ENCODE measurements at regions not wholly inside any gene's neighbourhood (a gene's known extent, or its start where the extent isn't known, plus 50 kb on each side); places are given as distances from the start of the nearest gene placed in this dataset.

- TF ChIP-seq ZNF331 (CRISPR knock-in tag; IDR thresholded peaks at IDR 0.05; ENCODE audit: low read depth) (no peak), ZNF114 (CRISPR knock-in tag; IDR thresholded peaks at IDR 0.05) (no peak), ZNF462 (CRISPR knock-in tag; IDR thresholded peaks at IDR 0.05) (no peak), POLR2AphosphoS5 (IDR thresholded peaks at IDR 0.05; ENCODE audit: low read depth) (no peak), EZH2phosphoT487 (IDR thresholded peaks at IDR 0.05; ENCODE audit: unreplicated experiment) (no peak), STAT1 (IDR thresholded peaks at IDR 0.05; ENCODE audit: unreplicated experiment) (no peak)
Observed at GRCh38 chr9:91047529-91047928, 245.9 kb downstream of the SYK start (continued).

GRCh38 chr9:91047993-91048607 is 246.5 kb downstream of the SYK start:
- ATAC-seq (no peak), DNase-seq (ENCODE audit: low spot score) (no peak)
- Histone ChIP-seq H3F3A (replicated peaks; ENCODE audit: low read depth) (no peaks in the 10 kb centered on the region), H3K36me3 (ENCODE audit: insufficient read depth) (no peaks in the 10 kb centered on the region), H4K20me1 (replicated peaks; ENCODE audit: insufficient read depth) (no peaks in the 10 kb centered on the region), H3K4me1 (ENCODE audit: insufficient read depth) (no peaks in the 10 kb centered on the region), H3K4me3 (no peak overlapping the region), H3K27ac (ENCODE audit: low read depth) (no peak overlapping the region), H3K79me2 (replicated peaks; ENCODE audit: insufficient read depth) (no peaks in the 10 kb centered on the region), H3K9me2 (ENCODE audit: insufficient read depth) (no peaks in the 10 kb centered on the region), H3K4me2 (no peak overlapping the region), H2AFZ (no peak overlapping the region), H3K27me3 (ENCODE audit: insufficient read depth) (no peaks in the 10 kb centered on the region)
- H3K4me3 Mint-ChIP-seq = no peak overlapping the region
- H3K27me3 Mint-ChIP-seq (ENCODE audit: insufficient read depth, low read depth, poor library complexity) = peaks cover 8% of the 10 kb centered on the region
- H3K4me1 Mint-ChIP-seq = peaks cover 10% of the 10 kb centered on the region; the same call in 2 of the 3 replicates
- no peaks in the 10 kb centered on the region for H3K36me3 Mint-ChIP-seq (ENCODE audit: low read depth)
- H3K9me3 Mint-ChIP-seq = no peaks in the 10 kb centered on the region; the same call in 2 of the 3 replicates
- H3K27ac Mint-ChIP-seq = no peak overlapping the region
- no peak for TF ChIP-seq ZNF462 (CRISPR knock-in tag; IDR thresholded peaks at IDR 0.05)
